COLO668 (cell line): ENCODE measurements at regions not wholly inside any gene's neighbourhood (a gene's known extent, or its start where the extent isn't known, plus 50 kb on each side); places are given as distances from the start of the nearest gene placed in this dataset.

ENCODE experiments used
- DNase-seq: peaks from one replicate; lab custom pipeline; 2025; ENCODE audit not compliant: unreplicated experiment; lab: John Stamatoyannopoulos, UW

- no peak for DNase-seq
Observed at GRCh38 chr21:16071761-16072160, 342.0 kb downstream of the USP25 start.

- DNase-seq, result no peak
Observed at GRCh38 chr21:16072221-16072620, 342.4 kb downstream of the USP25 start.

GRCh38 chr21:16072737-16073136 is 343.0 kb downstream of the USP25 start:
- no peak for DNase-seq

- DNase-seq, result no peak
Observed at GRCh38 chr21:16073586-16073985, 343.8 kb downstream of the USP25 start.

- no peak for DNase-seq
Observed at GRCh38 chr21:16074950-16075489, 345.2 kb downstream of the USP25 start.

GRCh38 chr21:16075649-16076282 is 346.0 kb downstream of the USP25 start:
- no peak for DNase-seq

- DNase-seq, result no peak
Observed at GRCh38 chr21:16076465-16076864, 346.7 kb downstream of the USP25 start.

GRCh38 chr21:16078382-16078781 is 348.6 kb downstream of the USP25 start:
- no peak for DNase-seq

- no peak for DNase-seq
Observed at GRCh38 chr21:16079830-16080229, 350.0 kb downstream of the USP25 start.

- DNase-seq, result no peak
Observed at GRCh38 chr21:16081304-16081703, 351.5 kb downstream of the USP25 start.

- DNase-seq, result no peak
Observed at GRCh38 chr21:16082038-16082816, 352.4 kb downstream of the USP25 start.

GRCh38 chr21:16084776-16085364 is 355.1 kb downstream of the USP25 start:
- DNase-seq, result no peak

- no peak for DNase-seq
Observed at GRCh38 chr21:16085421-16085820, 355.6 kb downstream of the USP25 start.

GRCh38 chr21:16086121-16086520 is 356.3 kb downstream of the USP25 start:
- DNase-seq, result no peak

GRCh38 chr21:16086936-16087335 is 357.2 kb downstream of the USP25 start:
- DNase-seq, result no peak

GRCh38 chr21:16087523-16087922 is 357.7 kb downstream of the USP25 start:
- no peak for DNase-seq

GRCh38 chr21:16088056-16088455 is 358.3 kb downstream of the USP25 start:
- DNase-seq, result no peak

GRCh38 chr21:16095005-16095404 is 365.2 kb downstream of the USP25 start:
- DNase-seq, result no peak

- no peak for DNase-seq
Observed at GRCh38 chr21:16096988-16097387, 367.2 kb downstream of the USP25 start.

GRCh38 chr21:16102113-16102512 is 372.3 kb downstream of the USP25 start:
- DNase-seq, result no peak

- DNase-seq, result no peak
Observed at GRCh38 chr21:16108561-16109075, 378.8 kb downstream of the USP25 start.
